HCT116 (cell line): ENCODE measurements at regions not wholly inside any gene's neighbourhood (a gene's known extent, or its start where the extent isn't known, plus 50 kb on each side); places are given as distances from the start of the nearest gene placed in this dataset.

Experiments
- ATAC-seq: fragments of 200-7000 bp; cut with Tn5 transposase; 2 replicates; pipeline ENCODE4 v1.9.1; 2020; ENCODE audit warnings: mild to moderate bottlenecking, moderate library complexity
- BruUV-seq: library from RNA; stranded (reverse); fragments of 400-500 nt; replicated peaks from 2 replicates; lab custom pipeline; 2021; lab: Mats Ljungman, UMichigan
- CTCF ChIA-PET: fragments of 300-600 bp; sonication (Branson Sonifier 250); formaldehyde crosslinking; loops from one replicate; lab custom pipeline; 2021; ENCODE audit warnings: antibody characterized with exemption; lab: Charles Lee
- POLR2A ChIA-PET: fragments of 300-600, 350-600 bp; sonication (Branson Sonifier 250); formaldehyde crosslinking; loops from one replicate; lab custom pipeline; 2021; ENCODE audit warnings: antibody characterized with exemption; lab: Charles Lee
- RAD21 ChIA-PET, 2 experiments: fragments of 300-600 bp; sonication (Branson Sonifier 250); formaldehyde crosslinking; loops; one replicate each; lab custom pipeline; 2023; ENCODE audit warnings: low total read pairs in 2 of 2; ENCODE audit not compliant: uncharacterized antibody in 2 of 2, unreplicated experiment in 2 of 2, low non-redundant PET in 1 of 2; lab: Charles Lee
- DNase-seq: peaks from one replicate; pipeline ENCODE4 v3.0.0-alpha.2; 2010; ENCODE audit warnings: low read depth, low spot score
- H2AFZ ChIP-seq: fragments of 200-600 bp; shearing (Covaris generic), sonication (generic); 2 replicates; pipeline ENCODE4 v1.6.1; 2017; ENCODE audit warnings: low read depth, mixed run types, mixed read lengths, antibody characterized with exemption, low read length; ENCODE audit not compliant: poor library complexity, severe bottlenecking
- H3K27ac ChIP-seq: 2 replicates; pipeline ENCODE4 v1.5.1; 2012; ENCODE audit warnings: low read depth, low read length
- H3K27me3 ChIP-seq: fragments of 200-600 bp; sonication (generic); 2 replicates; pipeline ENCODE4 v1.6.1; 2016; ENCODE audit warnings: mixed run types, low read length, mixed read lengths; ENCODE audit not compliant: insufficient read depth
- H3K36me3 ChIP-seq, 2 experiments: fragments of 200-500 bp in 1 of 2; fragments of 200-600 bp in 1 of 2; sonication (Bioruptor generic) in 1 of 2; sonication (generic) in 1 of 2; 2 replicates each; pipeline versions ENCODE4 v1.5.1 to v1.6.1; 2014 to 2016; ENCODE audit warnings: low read length in 2 of 2, inconsistent platforms in 1 of 2, mixed read lengths in 1 of 2, mixed run types in 1 of 2; ENCODE audit not compliant: insufficient read depth in 2 of 2, control insufficient read depth in 1 of 2
- H3K4me1 ChIP-seq, 2 experiments: fragments of 200-600 bp in 1 of 2; sonication (generic) in 1 of 2; 2 replicates each; pipeline versions ENCODE4 v1.5.1 to v1.6.1; 2012 to 2017; ENCODE audit warnings: low read length in 2 of 2, inconsistent platforms in 1 of 2, mild to moderate bottlenecking in 1 of 2, mixed read lengths in 1 of 2, mixed run types in 1 of 2, moderate library complexity in 1 of 2; ENCODE audit not compliant: insufficient read depth in 2 of 2, control insufficient read depth in 1 of 2
- H3K4me2 ChIP-seq: fragments of 200-600 bp; sonication (generic); 2 replicates; pipeline ENCODE4 v1.6.1; 2017; ENCODE audit warnings: mixed run types, low read length, mixed read lengths
- H3K4me3 ChIP-seq, 2 experiments: fragments of 200-600 bp in 1 of 2; sonication (generic) in 1 of 2; replicated peaks in 1 of 2; 2 replicates each; pipeline ENCODE4 v1.5.1; 2011 to 2016; ENCODE audit warnings: low read length in 2 of 2, control low read depth in 1 of 2, low read depth in 1 of 2, mild to moderate bottlenecking in 1 of 2, mixed read lengths in 1 of 2, mixed run types in 1 of 2
- H3K79me2 ChIP-seq: fragments of 200-600 bp; sonication (generic); 2 replicates; pipeline ENCODE4 v1.6.1; 2017; ENCODE audit warnings: mild to moderate bottlenecking, mixed run types, low read length, moderate library complexity, mixed read lengths; ENCODE audit not compliant: insufficient read depth
- H3K9ac ChIP-seq: fragments of 200-600 bp; sonication (generic); 2 replicates; pipeline ENCODE4 v1.6.1; 2016; ENCODE audit warnings: low read length, mixed read lengths
- H3K9me2 ChIP-seq: fragments of 200-600 bp; sonication (generic), shearing (Covaris generic); 2 replicates; pipeline ENCODE4 v1.6.1; 2017; ENCODE audit warnings: mixed run types, mild to moderate bottlenecking, moderate library complexity; ENCODE audit not compliant: insufficient read depth
- H3K9me3 ChIP-seq, 2 experiments: fragments of 200-500 bp in 1 of 2; fragments of 200-600 bp in 1 of 2; sonication (Bioruptor generic) in 1 of 2; sonication (generic) in 1 of 2; 2 replicates each; pipeline ENCODE4 v1.6.1; 2014 to 2017; ENCODE audit warnings: low read length in 2 of 2, mixed read lengths in 2 of 2, inconsistent platforms in 1 of 2, low read depth in 1 of 2, mild to moderate bottlenecking in 1 of 2, mixed run types in 1 of 2, moderate library complexity in 1 of 2; ENCODE audit not compliant: control insufficient read depth in 1 of 2, insufficient read depth in 1 of 2
- H4K20me1 ChIP-seq: fragments of 200-600 bp; sonication (generic), shearing (Covaris generic); 2 replicates; pipeline ENCODE4 v1.6.1; 2017; ENCODE audit warnings: mixed run types, mild to moderate bottlenecking, moderate library complexity; ENCODE audit not compliant: insufficient read depth
- CBX3 ChIP-seq: IDR thresholded peaks from 2 replicates; pipeline ENCODE4 v1.6.1; 2012; ENCODE audit warnings: low read depth
- CEBPB ChIP-seq: IDR thresholded peaks from 2 replicates; pipeline ENCODE4 v1.6.1; 2012; ENCODE audit warnings: low read depth
- EGR1 ChIP-seq: IDR thresholded peaks from 2 replicates; pipeline ENCODE4 v1.6.1; 2012; ENCODE audit warnings: low read depth
- EZH2 ChIP-seq: fragments of 200-600 bp; sonication (generic); IDR thresholded peaks from 2 replicates; pipeline ENCODE4 v1.6.1; 2017; ENCODE audit warnings: antibody characterized with exemption, mixed run types
- POLR2A ChIP-seq: IDR thresholded peaks from 2 replicates; pipeline ENCODE4 v1.7.0; 2011; ENCODE audit warnings: borderline replicate concordance; ENCODE audit not compliant: insufficient read depth, insufficient read length; ENCODE audit errors: extremely low read depth
- RAD21 ChIP-seq: IDR thresholded peaks from 2 replicates; pipeline ENCODE4 v1.6.1; 2012; ENCODE audit warnings: low read depth, mild to moderate bottlenecking
- SIN3A ChIP-seq: IDR thresholded peaks from 2 replicates; pipeline ENCODE4 v1.6.1; 2012; ENCODE audit warnings: low read depth
- SP1 ChIP-seq: IDR thresholded peaks from 2 replicates; pipeline ENCODE4 v1.6.1; 2012; ENCODE audit warnings: low read depth
- TCF7L2 ChIP-seq: IDR thresholded peaks from 2 replicates; pipeline ENCODE4 v1.7.0; 2011; ENCODE audit warnings: borderline replicate concordance, inconsistent platforms; ENCODE audit not compliant: insufficient read depth, insufficient read length; ENCODE audit errors: extremely low read depth
- YY1 ChIP-seq: IDR thresholded peaks from 2 replicates; pipeline ENCODE4 v1.6.1; 2011; ENCODE audit warnings: low read length, low read depth, moderate library complexity, mild to moderate bottlenecking; ENCODE audit not compliant: insufficient replicate concordance; ENCODE audit errors: extremely low read depth
- ZFX ChIP-seq: fragments of 450-650 bp; IDR thresholded peaks from 2 replicates; pipeline ENCODE4 v1.6.1; 2017
- ZNF274 ChIP-seq: fragments of 200-500 bp; sonication (Bioruptor generic); IDR thresholded peaks from 2 replicates; pipeline ENCODE4 v1.6.1; 2014; ENCODE audit warnings: mild to moderate bottlenecking, low read depth, low read length, inconsistent platforms
- intact Hi-C: fragments of 100-400 bp; cut with micrococcal nuclease; formaldehyde crosslinking; loops from 2 replicates; pipeline ENCODE4 v1.10.0; 2022
- TF ChIP-seq, protein P1 (sequence below): IDR thresholded peaks from 2 replicates; pipeline ENCODE4 v1.6.1; 2012
- TF ChIP-seq, protein P2 (sequence below): IDR thresholded peaks from 2 replicates; pipeline ENCODE4 v1.6.1; 2012
- TF ChIP-seq, protein P3 (sequence below): IDR thresholded peaks from 2 replicates; pipeline ENCODE4 v1.6.1; 2012; ENCODE audit warnings: low read depth
- TF ChIP-seq, protein P4 (sequence below): IDR thresholded peaks from 2 replicates; pipeline ENCODE4 v1.6.1; 2011; ENCODE audit warnings: mild to moderate bottlenecking, low read length, moderate library complexity; ENCODE audit not compliant: insufficient replicate concordance; ENCODE audit errors: extremely low read depth

DNA sequence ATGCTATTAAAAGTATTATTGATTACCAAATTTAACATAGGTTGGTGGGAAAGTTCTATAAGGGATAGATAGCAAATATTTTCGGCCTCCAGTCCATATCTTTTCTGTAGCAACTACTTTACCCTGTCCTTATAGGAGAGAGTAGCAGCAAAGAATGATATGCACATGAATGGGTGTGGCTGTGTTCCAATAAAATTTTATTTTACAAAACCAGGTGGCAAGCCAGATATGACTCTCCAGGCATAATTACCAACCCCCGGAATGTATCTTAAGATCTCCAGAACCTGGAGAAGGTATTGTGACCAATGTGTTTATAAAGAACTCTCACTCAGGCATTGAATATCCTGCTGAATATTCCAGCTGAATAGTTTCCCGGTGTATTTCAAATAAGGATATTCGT is 1461.2 kb downstream of the MAT2B start:
- H3K4me2 ChIP-seq: no peak overlapping the region
- no peak overlapping the region for H3K27ac ChIP-seq
- peaks cover 3 to 11% of the 10 kb centered on the region in 2 experiments; a peak in 2 of 4 replicates for H3K9me3 ChIP-seq
- no peak overlapping the region for H2AFZ ChIP-seq
- TF ChIP-seq POLR2A (no peak), EZH2 (no peak), RAD21 (no peak), ZNF274 (no peak), TCF7L2 (no peak), CBX3 (no peak), CEBPB (no peak)
- TF ChIP-seq, protein P1, sequence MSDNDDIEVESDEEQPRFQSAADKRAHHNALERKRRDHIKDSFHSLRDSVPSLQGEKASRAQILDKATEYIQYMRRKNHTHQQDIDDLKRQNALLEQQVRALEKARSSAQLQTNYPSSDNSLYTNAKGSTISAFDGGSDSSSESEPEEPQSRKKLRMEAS: no peak
- TF ChIP-seq, protein P2, sequence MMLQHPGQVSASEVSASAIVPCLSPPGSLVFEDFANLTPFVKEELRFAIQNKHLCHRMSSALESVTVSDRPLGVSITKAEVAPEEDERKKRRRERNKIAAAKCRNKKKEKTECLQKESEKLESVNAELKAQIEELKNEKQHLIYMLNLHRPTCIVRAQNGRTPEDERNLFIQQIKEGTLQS: no peak
- H3K4me1 ChIP-seq: no peaks in the 10 kb centered on the region
- no peak overlapping the region for H3K9ac ChIP-seq
- ChIA-PET RAD21 (no interaction called here), POLR2A (no interaction called here), CTCF (no interaction called here)
- no peaks in the 10 kb centered on the region for H3K36me3 ChIP-seq
- H3K9me2 ChIP-seq: no peaks in the 10 kb centered on the region
- H3K4me3 ChIP-seq: no peak overlapping the region
- intact Hi-C loops: no loop called here
- no peaks in the 10 kb centered on the region for H3K27me3 ChIP-seq
- no peaks in the 10 kb centered on the region for H4K20me1 ChIP-seq
- no peak for ATAC-seq
- DNase-seq: no peak
- no TSS peak for BruUV-seq
- H3K79me2 ChIP-seq: no peaks in the 10 kb centered on the region

DNA sequence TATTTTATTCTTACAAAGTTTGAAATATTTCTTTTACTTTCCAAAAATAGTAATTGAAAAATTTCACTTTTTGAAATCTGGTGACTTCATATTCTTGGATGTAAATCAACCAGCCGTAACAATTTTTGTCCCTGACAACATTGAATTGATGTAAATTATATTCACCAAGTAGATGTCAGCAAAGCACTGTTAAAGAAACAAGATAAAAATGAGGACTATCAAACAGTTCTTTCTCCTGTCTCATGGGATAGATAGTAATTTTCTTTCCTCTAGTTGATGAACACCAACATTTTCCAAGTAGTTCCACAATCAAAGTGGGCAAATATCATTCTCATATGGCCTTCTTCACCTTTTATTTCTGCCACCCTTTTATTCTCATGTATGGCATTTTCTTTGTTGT is 1461.9 kb downstream of the MAT2B start:
- Histone ChIP-seq H3K9me3 (peaks cover 3 to 12% of the 10 kb centered on the region in 2 experiments; a peak in 2 of 4 replicates), H3K27me3 (no peaks in the 10 kb centered on the region), H3K9ac (no peak overlapping the region), H4K20me1 (no peaks in the 10 kb centered on the region), H3K36me3 (no peaks in the 10 kb centered on the region), H3K27ac (no peak overlapping the region), H3K79me2 (no peaks in the 10 kb centered on the region), H3K9me2 (no peaks in the 10 kb centered on the region), H2AFZ (no peak overlapping the region), H3K4me1 (no peaks in the 10 kb centered on the region), H3K4me3 (no peak overlapping the region), H3K4me2 (no peak overlapping the region)
- no peak for DNase-seq
- ChIA-PET RAD21 (no interaction called here), POLR2A (no interaction called here), CTCF (no interaction called here)
- ATAC-seq: no peak
- BruUV-seq: no TSS peak
- intact Hi-C loops: no loop called here
- TF ChIP-seq, protein P3, sequence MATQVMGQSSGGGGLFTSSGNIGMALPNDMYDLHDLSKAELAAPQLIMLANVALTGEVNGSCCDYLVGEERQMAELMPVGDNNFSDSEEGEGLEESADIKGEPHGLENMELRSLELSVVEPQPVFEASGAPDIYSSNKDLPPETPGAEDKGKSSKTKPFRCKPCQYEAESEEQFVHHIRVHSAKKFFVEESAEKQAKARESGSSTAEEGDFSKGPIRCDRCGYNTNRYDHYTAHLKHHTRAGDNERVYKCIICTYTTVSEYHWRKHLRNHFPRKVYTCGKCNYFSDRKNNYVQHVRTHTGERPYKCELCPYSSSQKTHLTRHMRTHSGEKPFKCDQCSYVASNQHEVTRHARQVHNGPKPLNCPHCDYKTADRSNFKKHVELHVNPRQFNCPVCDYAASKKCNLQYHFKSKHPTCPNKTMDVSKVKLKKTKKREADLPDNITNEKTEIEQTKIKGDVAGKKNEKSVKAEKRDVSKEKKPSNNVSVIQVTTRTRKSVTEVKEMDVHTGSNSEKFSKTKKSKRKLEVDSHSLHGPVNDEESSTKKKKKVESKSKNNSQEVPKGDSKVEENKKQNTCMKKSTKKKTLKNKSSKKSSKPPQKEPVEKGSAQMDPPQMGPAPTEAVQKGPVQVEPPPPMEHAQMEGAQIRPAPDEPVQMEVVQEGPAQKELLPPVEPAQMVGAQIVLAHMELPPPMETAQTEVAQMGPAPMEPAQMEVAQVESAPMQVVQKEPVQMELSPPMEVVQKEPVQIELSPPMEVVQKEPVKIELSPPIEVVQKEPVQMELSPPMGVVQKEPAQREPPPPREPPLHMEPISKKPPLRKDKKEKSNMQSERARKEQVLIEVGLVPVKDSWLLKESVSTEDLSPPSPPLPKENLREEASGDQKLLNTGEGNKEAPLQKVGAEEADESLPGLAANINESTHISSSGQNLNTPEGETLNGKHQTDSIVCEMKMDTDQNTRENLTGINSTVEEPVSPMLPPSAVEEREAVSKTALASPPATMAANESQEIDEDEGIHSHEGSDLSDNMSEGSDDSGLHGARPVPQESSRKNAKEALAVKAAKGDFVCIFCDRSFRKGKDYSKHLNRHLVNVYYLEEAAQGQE: no peak
- no peak for TF ChIP-seq ZFX
- no peak for TF ChIP-seq POLR2A
- TF ChIP-seq, protein P4, sequence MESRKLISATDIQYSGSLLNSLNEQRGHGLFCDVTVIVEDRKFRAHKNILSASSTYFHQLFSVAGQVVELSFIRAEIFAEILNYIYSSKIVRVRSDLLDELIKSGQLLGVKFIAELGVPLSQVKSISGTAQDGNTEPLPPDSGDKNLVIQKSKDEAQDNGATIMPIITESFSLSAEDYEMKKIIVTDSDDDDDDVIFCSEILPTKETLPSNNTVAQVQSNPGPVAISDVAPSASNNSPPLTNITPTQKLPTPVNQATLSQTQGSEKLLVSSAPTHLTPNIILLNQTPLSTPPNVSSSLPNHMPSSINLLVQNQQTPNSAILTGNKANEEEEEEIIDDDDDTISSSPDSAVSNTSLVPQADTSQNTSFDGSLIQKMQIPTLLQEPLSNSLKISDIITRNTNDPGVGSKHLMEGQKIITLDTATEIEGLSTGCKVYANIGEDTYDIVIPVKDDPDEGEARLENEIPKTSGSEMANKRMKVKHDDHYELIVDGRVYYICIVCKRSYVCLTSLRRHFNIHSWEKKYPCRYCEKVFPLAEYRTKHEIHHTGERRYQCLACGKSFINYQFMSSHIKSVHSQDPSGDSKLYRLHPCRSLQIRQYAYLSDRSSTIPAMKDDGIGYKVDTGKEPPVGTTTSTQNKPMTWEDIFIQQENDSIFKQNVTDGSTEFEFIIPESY: no peak
- no peak for TF ChIP-seq YY1
- TF ChIP-seq SP1: no peak
- TF ChIP-seq RAD21: no peak
- TF ChIP-seq, protein P1: no peak
- no peak for TF ChIP-seq SIN3A
- TF ChIP-seq EGR1: no peak
